NCI-H526 (cell line): ENCODE measurements at regions not wholly inside any gene's neighbourhood (a gene's known extent, or its start where the extent isn't known, plus 50 kb on each side); places are given as distances from the start of the nearest gene placed in this dataset.
A peak's percentile ranks its signal among the peaks of the same experiment; 100 is the strongest.

Source experiments
- DNase-seq, 2 experiments: peaks; one replicate each; lab custom pipeline; 2025; lab: John Stamatoyannopoulos, UW

- DNase-seq, result peak in 1 of 2 experiments; percentile 4
These were observed 119.5 kb upstream of the CD93 start for GRCh38 chr20:23205611-23206041.

DNA sequence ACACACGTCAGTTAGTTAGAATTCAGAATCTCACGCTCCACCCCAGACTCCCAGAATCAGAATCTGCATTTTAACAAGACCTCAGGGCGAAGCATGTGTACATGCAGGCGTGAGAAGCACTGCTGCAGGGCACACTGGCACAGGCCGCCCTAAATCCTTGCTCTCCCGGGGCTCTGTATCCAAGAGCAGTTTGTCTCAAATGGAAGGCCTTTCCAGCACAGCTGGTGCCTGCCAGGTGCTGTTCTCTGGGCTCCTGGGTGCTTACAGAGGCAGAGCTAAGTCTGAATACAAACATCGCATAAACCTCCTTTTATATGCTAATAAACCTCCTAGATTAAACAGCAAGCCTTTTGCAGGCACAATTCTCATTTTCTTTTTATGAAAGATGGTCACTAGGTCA, 119.1 kb upstream of the CD93 start:
- no peak for DNase-seq

DNA sequence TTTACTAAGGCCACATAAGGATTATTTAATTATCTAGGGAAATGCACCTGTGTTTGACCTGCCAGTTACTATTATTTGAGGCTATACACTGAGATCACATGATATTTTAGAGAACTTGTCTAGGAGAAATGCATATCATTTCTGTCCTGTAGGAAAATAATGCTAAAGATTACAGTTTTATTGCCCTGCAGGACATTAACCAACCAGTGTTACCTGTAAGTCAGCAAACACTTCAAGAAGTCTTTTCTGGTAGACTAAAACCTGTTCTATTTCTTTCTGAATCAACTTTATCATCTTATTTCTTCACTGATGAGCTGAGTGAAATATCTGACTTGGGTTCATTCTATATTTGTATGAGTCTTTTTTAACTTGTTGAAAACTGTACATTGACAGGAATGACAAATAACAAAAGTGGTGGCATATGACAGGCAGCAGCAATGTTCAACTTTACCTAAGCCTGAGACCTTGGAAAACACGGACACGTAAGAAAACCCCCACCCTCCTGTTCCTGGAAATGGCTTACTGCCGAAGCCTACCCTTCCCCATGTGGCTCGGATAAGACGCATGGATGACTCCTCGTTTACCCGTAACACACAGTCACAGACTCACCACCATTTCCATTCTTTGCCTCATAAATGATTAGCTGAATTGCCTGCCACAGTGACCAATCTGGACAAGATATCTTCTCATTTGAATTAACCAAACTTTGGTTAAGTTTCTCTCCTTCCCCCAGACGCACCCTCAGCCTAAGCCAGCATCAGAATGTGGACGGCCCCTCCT, 118.0 kb upstream of the CD93 start:
- no peak for DNase-seq

- no peak for DNase-seq
These were observed 117.2 kb upstream of the CD93 start for GRCh38 chr20:23203310-23203709.

DNA sequence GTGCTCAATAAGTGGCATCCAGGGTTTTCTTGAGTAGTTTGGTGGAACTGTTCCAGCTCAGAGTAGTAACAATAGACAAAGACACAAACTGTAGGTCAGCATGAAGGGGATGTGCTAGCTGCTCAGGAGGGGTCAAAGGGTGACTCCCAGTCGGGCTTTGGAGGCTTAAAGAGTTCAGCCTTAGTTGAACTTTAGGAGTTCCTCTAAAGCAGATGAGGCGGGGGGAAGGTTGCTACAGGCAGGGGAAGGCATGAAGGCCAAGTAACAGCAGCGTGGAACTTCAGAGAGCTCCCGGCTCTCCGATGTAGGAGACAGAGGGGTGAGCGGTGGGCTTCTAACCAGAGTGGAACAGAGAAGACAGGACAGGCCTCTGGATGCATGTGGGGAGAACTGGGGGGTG, 115.5 kb upstream of the CD93 start:
- DNase-seq, result no peak

GRCh38 chr20:23200914-23201313, 114.8 kb upstream of the CD93 start:
- DNase-seq, result peak in 1 of 2 experiments; percentile 58

- DNase-seq, result no peak
These were observed 114.3 kb upstream of the CD93 start for GRCh38 chr20:23200413-23200812.

DNA sequence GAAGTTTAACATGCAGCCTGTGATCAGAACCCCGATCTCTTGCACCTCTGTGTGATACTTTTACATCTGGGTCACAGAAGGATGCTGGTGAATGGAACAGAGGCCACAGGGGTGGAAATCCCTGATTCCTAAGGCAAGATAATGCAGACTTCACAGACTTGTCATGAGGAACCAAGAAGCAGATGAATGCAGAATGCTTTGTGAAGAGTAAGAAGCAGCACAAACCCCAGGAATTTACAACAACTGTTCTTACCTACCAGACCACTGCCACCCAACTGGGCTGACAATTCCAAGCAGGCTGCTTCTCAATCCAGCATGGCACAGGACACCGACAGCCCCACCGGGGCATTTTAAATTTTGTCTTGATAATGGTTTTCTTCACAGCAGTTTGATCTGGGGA, 113.2 kb upstream of the CD93 start:
- DNase-seq, result no peak

- no peak for DNase-seq
These were observed 112.7 kb upstream of the CD93 start for GRCh38 chr20:23198815-23199214.

DNA sequence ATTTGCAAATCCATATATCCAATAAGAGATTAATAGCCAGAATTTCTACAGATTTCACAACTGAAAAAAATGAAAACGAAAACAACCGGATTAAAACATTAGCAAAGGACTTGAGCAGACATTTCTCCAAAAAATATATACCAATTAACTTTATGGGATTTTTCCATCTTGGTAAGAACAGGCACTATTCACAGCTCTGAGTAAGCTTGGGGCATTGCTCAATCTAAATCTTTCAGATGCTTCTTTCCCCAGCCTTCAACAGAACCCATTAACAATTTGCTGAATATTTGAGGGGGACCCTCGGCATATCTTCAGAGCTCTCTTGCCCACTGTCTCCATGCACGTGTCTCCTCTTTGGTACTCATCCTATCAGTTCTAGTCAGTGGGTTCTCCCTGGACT, 111.7 kb upstream of the CD93 start:
- DNase-seq, result no peak

- DNase-seq, result no peak
These were observed 109.5 kb upstream of the CD93 start for GRCh38 chr20:23195636-23196035.

DNA sequence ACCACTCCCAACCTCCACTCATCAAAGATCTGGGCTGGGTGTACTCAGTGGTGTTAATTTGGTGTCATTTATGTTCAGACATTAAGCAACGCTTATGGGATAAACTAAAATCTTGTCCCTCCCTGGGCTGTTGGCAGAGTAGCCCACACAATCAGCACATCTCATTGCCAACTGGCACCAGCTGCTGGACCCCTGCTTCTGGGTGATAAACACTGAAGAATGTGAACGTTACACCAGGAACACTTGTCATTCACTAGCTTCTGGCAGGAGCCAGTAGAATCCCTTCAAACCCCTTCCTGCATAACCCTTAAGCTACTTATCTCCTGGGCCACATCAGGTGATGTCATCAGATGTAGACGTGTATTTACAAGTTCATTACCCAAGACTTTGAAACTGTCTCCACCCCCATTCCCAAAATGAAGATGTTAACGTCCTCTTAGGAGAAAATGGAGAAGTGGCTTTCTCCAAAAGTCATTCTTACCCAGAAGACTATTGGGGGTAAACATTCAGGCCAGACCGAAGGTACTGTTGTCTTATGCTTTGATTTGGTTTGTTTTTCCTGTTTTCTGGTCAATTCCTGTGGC, 107.8 kb upstream of the CD93 start:
- no peak for DNase-seq

GRCh38 chr20:23192469-23192868, 106.3 kb upstream of the CD93 start:
- no peak for DNase-seq

DNA sequence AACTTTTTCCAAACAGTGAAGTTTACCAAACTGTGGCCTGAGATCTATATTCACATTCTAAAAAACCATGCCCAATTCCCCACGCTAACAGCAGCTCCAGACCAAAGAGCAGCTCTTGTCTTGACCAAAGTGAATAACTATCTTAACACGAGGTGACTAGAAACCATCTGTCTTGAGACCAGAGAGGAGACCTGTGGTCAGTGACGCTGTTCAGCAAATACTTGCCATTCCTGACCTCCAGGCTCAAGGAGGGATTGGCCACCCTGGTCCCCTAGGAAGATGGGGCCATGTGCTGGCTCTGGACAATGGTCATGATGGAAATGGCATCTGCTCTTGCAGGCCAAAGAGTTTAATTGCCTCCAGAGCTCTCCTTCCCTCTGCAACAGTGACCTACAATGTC, 104.4 kb upstream of the CD93 start:
- no peak for DNase-seq

DNA sequence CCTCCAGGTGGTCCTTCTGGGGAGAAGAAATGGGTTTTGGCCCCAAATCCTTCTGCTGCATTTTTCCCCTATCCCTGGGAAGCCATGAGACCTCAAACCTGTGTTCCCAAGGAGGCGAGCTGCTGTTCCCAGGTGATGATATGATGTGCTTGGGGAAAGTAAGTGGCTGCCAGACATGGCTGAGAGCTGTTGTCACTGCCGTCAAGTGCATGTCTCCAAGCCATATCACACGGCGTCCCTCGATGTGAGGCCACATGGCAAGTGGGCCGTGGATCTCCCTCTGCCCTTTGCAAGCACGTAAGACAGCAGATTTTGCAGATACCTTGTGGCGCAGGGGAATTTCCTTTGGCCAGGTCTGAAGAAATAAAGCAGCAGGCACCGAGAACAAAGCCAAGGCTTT, 103.7 kb upstream of the CD93 start:
- no peak for DNase-seq

GRCh38 chr20:23189341-23189740, 103.2 kb upstream of the CD93 start:
- no peak for DNase-seq

DNA sequence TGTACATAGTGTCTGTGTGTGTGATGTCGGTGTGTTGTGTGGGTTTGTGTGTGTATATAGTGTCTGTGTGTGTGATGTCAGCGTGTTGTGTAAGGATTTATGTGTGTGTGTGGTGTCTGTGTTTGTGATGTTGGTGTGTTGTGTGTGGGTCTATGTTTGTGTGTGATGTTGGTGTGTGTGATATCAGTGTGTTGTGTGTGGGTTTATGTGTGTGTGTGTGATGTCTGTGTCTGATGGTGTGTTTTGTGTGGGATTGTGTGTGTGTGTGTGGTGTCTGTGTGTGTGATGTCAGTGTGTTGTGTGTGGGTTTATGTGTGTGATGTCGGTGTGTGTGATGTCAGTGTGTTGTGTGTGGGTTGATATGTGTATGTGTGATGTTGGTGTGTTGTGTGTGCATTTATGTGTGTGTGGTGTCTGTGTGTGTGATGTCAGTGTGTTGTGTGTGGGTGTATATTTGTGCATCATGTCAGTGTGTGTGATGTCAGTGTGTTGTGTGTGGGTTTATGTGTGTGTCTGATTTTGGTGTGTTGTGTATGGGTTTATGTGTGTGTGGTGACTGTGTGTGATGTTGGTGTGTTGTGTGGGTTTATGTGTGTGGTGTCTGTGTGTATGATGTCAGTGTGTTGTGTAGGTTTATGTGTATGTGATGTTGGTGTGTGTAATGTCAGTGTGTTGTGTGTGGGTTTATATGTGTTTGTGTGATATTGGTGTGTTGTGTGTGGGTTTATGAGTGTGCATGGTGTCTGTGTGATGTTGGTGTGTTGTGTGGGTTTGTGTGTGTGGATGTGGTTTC, 102.4 kb upstream of the CD93 start:
- DNase-seq, result no peak

DNA sequence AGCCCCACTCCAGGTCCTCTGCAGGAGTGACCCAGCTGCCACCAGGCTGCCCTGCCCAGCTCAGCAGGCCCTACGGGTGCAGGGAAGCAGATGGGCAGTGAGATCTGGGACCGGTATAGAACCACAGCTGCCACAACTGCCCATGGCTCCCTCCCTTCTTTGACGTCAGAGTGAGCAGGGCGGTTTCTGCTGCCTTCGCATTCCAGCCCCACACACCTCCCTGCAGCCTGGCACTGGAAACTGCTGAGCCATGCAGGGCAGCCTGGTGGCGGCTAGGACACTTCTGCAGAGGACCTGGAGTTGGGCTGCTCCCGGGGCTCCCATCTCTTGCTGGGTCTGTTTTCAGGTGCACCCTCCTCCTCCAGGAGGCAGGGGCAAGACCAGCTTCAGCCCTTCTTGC, 101.6 kb upstream of the CD93 start:
- no peak for DNase-seq

DNA sequence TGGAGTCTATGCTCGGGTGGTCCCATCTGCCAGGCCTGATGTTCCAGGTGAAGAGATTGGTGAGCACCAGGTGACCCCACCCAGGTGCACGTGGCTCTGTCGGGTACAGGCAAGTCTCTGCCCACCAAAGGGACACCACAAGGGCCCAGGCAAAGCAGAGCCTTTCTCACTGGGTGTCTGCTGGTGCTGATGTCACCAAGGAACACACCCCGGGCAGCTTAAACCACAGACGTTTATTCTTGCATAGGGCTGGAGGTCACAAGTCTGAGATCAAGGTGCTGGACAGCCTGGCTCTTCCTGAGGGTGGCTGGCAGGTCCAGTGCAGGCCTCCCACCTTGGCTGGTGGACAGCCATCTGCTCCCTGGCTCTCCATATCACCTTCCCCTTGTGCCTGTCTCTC, 100.7 kb upstream of the CD93 start:
- no peak for DNase-seq

DNA sequence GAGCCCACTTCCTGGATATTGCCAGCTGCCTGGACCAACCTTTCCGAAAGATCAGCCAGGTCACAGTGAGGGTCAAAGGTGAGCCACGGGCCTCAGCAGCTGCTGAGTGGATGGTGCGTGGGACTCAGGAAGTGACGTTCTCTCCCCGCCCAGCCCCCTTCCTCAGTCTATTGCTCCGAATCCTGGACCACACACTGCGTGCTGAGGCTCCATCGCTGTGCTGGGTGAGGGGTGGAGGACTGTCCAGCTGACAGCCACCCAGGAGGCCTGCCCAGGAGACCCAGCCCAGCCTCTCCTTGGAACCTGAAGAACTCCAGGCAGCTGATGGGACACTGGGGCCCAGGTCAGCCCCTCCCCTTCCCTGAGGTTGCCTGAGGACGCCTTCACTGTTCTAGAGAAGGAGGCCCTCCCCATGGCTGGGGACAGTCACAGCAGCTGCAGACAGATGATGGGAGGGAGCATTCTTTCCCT, 94.4 kb upstream of the CD93 start:
- DNase-seq, result no peak

DNA sequence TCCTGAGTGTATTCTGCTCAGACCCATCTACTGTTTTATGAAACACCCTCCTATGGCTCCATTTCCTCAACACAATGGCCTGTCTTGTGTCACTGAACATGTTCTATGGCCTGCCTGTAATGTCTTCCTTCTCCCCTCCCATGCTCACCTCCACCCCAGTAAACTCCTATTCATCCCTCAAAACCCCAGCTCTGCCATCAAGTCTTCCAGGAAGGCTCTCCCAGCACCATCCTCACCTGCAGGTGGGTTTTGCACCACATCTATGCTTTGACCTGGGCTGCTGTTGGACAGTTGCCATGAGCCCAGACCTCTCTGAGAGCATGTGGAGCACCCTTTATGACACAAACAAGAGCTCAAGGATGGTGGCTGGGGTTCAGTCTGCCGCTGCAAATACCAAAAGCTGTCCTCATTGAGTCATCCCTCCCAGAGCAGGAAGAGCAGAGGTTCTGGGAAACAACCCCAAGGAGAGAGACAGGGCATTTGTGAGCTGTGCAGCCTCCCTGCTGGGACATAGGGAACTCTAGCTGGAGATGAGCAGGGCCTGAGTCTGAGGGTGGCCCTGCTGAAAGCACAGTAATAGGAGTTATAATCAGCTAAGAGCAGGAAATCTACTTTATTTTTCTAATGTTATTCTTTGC, 93.8 kb upstream of the CD93 start:
- no peak for DNase-seq

DNA sequence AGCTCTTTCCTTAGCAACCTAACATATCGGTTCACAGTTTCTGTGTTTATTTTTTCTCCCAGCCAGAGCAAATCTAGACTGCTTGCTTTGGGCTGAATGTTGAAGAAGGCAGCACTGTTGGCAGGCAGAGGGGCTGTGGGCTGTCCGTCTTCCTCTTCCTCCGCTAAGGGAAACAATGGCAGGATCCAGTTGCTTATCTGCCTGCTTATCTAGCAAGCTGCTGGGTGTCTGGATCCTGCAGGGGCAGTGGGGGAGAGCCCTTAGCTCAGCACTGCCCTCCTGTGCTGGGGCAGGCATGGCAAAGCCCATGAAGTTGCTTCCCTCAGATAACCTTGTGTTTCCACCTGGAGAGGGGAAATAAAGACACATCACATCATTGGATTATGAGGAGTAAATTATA, 92.7 kb upstream of the CD93 start:
- DNase-seq, result no peak

- DNase-seq, result no peak
These were observed 88.7 kb upstream of the CD93 start for GRCh38 chr20:23174821-23175220.
